Esophagus muscularis mucosa (tissue), 3 donors: ENCODE measurements at regions not wholly inside any gene's neighbourhood (a gene's known extent, or its start where the extent isn't known, plus 50 kb on each side); places are given as distances from the start of the nearest gene placed in this dataset.

Source experiments
- POLR2A ChIP-seq: fragments of 450-650 bp; IDR thresholded peaks from one replicate; pipeline ENCODE4 v1.6.1; 2017; ENCODE audit warnings: antibody characterized with exemption, moderate library complexity, mild to moderate bottlenecking, low read depth
- POLR2AphosphoS5 ChIP-seq, 2 donors: sonication (generic); formaldehyde crosslinking; IDR thresholded peaks; one replicate each; pipeline ENCODE4 v1.6.1; 2017; ENCODE audit warnings: antibody characterized with exemption in 2 of 2
- TF ChIP-seq, protein P1 (sequence below), 3 experiments: fragments of 200-600 bp in 2 of 3; fragments of 450-650 bp in 1 of 3; sonication (generic) in 2 of 3; IDR thresholded peaks; one replicate each; pipeline ENCODE4 v1.5.1; 2017 to 2019; ENCODE audit warnings: antibody characterized with exemption in 3 of 3, mild to moderate bottlenecking in 2 of 3, moderate library complexity in 1 of 3

DNA sequence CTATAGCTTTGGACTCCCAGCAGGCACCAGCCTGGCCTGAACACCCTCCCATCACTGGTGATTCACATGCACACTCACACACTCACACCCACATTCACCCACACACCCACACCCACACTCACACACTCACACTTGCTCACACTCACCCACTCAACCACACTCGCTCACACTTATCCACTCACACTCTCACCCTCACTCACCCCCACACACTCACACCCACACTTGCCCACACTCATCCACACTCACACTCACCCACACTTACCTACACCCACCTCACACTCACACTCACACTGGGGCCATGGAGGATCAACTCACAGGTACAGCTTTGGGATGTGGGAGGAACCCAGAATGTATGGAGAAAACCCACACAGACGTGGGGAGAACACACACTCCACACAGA lies 548.2 kb upstream of the FAT1 start:
- TF ChIP-seq POLR2A (no peak), POLR2AphosphoS5 (IDR thresholded peaks at IDR 0.05) (no peak)
- TF ChIP-seq, protein P1, sequence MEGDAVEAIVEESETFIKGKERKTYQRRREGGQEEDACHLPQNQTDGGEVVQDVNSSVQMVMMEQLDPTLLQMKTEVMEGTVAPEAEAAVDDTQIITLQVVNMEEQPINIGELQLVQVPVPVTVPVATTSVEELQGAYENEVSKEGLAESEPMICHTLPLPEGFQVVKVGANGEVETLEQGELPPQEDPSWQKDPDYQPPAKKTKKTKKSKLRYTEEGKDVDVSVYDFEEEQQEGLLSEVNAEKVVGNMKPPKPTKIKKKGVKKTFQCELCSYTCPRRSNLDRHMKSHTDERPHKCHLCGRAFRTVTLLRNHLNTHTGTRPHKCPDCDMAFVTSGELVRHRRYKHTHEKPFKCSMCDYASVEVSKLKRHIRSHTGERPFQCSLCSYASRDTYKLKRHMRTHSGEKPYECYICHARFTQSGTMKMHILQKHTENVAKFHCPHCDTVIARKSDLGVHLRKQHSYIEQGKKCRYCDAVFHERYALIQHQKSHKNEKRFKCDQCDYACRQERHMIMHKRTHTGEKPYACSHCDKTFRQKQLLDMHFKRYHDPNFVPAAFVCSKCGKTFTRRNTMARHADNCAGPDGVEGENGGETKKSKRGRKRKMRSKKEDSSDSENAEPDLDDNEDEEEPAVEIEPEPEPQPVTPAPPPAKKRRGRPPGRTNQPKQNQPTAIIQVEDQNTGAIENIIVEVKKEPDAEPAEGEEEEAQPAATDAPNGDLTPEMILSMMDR (IDR thresholded peaks at IDR 0.05), result no peak
